HUES48 (cell line): ENCODE measurements at regions not wholly inside any gene's neighbourhood (a gene's known extent, or its start where the extent isn't known, plus 50 kb on each side); places are given as distances from the start of the nearest gene placed in this dataset.

Experiments
- H3K27ac ChIP-seq: one replicate; pipeline ENCODE4 v1.7.0; 2013; ENCODE audit warnings: low read depth, low read length, inconsistent platforms
- H3K27me3 ChIP-seq: 2 replicates; pipeline ENCODE4 v1.6.1; 2013; ENCODE audit warnings: mild to moderate bottlenecking, low read length; ENCODE audit not compliant: control insufficient read depth, insufficient read depth
- H3K36me3 ChIP-seq: 2 replicates; pipeline ENCODE4 v1.6.1; 2013; ENCODE audit warnings: low read length; ENCODE audit not compliant: control insufficient read depth, insufficient read depth
- H3K4me1 ChIP-seq: 2 replicates; pipeline ENCODE4 v1.6.1; 2013; ENCODE audit warnings: mild to moderate bottlenecking, low read length; ENCODE audit not compliant: control insufficient read depth, insufficient read depth
- H3K4me3 ChIP-seq: 2 replicates; pipeline ENCODE4 v1.5.1; 2013; ENCODE audit warnings: mild to moderate bottlenecking, low read depth, low read length
- H3K9ac ChIP-seq: 2 replicates; pipeline ENCODE4 v1.6.1; 2013; ENCODE audit warnings: mild to moderate bottlenecking, low read depth, low read length, moderate library complexity
- H3K9me3 ChIP-seq: 2 replicates; pipeline ENCODE4 v1.6.1; 2013; ENCODE audit warnings: low read length; ENCODE audit not compliant: control insufficient read depth, insufficient read depth

DNA sequence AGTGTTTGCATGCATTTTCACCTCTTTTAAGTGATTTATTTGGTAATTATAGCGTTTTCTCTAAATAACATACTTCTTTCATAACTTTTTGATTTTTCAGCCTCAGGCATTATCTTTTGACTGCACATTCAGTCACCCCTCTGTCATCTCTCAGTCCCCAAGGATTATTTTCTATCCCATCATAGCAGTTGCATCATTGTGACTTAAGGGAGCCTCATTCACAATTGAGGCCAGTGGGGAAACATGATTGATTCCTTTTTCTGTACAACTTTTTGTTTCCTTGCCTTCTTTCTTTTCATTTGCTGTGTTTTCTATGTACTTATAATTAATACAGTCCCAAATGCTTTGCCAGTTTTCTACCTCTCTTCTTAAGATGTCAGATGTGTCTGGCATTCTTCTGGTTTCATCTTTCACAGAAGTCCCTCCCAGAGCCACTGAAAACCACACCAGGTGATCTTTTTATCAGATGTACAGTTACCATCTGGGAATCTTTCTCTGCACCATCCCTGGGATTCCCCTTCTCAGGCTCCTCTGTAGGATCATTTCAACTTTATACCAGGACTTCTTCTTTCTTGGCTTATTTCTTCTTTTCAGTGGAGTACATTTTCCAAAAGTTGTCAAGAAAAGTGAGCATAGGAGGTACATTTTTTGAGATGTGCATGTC, 151.4 kb downstream of the RAP2B start:
- Histone ChIP-seq H3K9me3 (no peaks in the 10 kb centered on the region), H3K36me3 (no peaks in the 10 kb centered on the region), H3K4me3 (no peak overlapping the region), H3K27me3 (no peaks in the 10 kb centered on the region), H3K4me1 (no peaks in the 10 kb centered on the region), H3K9ac (no peak overlapping the region), H3K27ac (no peak overlapping the region)

DNA sequence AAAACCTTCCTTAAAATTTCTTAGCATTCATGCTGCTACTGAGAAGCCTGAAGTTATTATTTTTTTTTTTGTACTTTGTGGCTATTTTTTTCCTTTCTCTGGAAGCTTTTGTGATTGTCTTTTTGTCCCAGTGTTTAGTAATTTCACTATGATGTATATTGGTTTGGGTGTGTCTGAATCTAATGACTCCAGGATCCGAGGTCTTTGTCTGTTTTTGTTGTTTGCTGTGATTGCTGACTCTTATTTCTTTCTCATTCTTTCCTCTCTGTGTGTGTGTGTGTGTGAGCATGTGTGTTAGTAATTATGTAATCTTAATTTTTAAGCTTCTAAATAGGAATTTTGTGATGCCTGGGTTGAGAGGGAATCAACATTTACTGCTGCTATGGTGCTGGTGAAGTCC, 152.0 kb downstream of the RAP2B start:
- Histone ChIP-seq H3K27me3 (no peaks in the 10 kb centered on the region), H3K9ac (no peak overlapping the region), H3K36me3 (no peaks in the 10 kb centered on the region), H3K4me3 (no peak overlapping the region), H3K27ac (no peak overlapping the region), H3K9me3 (no peaks in the 10 kb centered on the region), H3K4me1 (no peaks in the 10 kb centered on the region)

DNA sequence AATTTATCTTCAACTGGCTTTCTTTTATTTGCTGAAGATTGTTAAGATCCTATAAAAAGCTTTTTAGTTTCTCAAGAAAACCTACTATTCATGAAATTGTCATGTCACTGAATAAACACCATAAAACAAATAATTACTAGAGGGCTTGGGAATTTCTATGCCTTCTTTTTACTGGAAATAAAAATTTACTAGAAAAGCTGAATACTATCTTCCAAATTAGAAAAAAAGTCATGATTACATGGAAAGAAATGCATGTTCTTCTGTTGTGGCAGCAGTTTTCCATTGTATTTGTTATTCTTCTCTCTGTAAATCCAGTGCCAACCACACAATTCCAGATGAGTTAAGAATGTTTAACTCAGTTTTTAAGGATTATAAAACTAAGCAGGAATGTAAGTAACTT, 153.8 kb downstream of the RAP2B start:
- Histone ChIP-seq H3K4me3 (no peak overlapping the region), H3K36me3 (no peaks in the 10 kb centered on the region), H3K4me1 (no peaks in the 10 kb centered on the region), H3K9me3 (no peaks in the 10 kb centered on the region), H3K27ac (no peak overlapping the region), H3K9ac (no peak overlapping the region), H3K27me3 (no peaks in the 10 kb centered on the region)

- Histone ChIP-seq H3K9me3 (no peaks in the 10 kb centered on the region), H3K4me1 (no peaks in the 10 kb centered on the region), H3K4me3 (no peak overlapping the region), H3K27ac (no peak overlapping the region), H3K27me3 (no peaks in the 10 kb centered on the region), H3K36me3 (no peaks in the 10 kb centered on the region), H3K9ac (no peak overlapping the region)
Measured at GRCh38 chr3:153319705-153320554, 157.9 kb downstream of the RAP2B start.

DNA sequence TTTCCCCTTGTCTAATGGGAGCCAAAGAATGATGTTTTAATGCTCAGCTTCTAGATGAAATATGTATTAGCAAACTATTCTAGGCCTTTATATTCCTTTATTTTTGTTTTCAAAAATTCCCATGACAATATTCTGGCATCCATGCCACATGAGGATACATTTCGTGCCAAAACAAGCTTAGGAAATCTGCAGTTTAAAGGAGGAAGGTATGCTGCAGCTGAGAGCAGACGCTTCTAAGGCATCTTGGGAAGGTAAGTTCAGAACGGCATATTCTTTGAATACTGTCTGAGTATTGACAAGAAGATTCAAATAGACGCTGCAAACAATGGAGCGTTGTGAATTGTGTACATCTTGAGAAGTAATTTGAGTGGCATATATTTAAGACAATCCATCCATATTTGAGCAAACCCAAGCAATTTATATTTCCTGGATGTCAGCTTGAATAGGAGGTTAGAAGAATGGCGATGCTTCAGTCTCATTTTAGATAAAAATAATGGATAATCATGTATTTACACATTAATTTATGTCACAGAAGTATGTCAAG, 158.6 kb downstream of the RAP2B start:
- H3K27ac ChIP-seq = no peak overlapping the region
- no peak overlapping the region for H3K9ac ChIP-seq
- H3K9me3 ChIP-seq = no peaks in the 10 kb centered on the region
- no peaks in the 10 kb centered on the region for H3K27me3 ChIP-seq
- no peaks in the 10 kb centered on the region for H3K36me3 ChIP-seq
- no peak overlapping the region for H3K4me3 ChIP-seq
- H3K4me1 ChIP-seq = no peaks in the 10 kb centered on the region

DNA sequence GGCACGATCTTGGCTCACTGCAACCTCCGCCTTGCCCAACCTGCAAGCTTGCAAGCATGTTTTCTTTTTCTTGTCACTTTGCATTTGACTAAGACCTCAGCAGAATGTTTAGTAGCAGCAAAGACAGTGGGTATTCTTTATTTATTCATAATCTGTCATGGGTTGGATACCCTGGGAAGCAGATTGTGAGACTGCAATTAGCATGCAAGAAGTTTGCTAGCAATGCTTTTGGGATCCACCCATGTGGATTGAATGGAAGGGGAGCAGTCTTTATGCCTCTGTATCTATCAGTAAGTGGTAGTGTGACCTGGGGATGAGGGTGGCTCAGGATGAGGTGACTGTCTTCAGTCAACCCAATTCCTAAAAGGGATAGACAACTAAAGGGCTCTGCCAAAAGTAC, 166.7 kb downstream of the RAP2B start:
- Histone ChIP-seq H3K9ac (no peak overlapping the region), H3K4me1 (no peaks in the 10 kb centered on the region), H3K36me3 (no peaks in the 10 kb centered on the region), H3K27ac (no peak overlapping the region), H3K27me3 (no peaks in the 10 kb centered on the region), H3K9me3 (no peaks in the 10 kb centered on the region), H3K4me3 (no peak overlapping the region)

GRCh38 chr3:153330901-153331300, 168.9 kb downstream of the RAP2B start:
- H3K4me1 ChIP-seq = no peaks in the 10 kb centered on the region
- H3K27me3 ChIP-seq = no peaks in the 10 kb centered on the region
- no peaks in the 10 kb centered on the region for H3K9me3 ChIP-seq
- H3K4me3 ChIP-seq = no peak overlapping the region
- no peaks in the 10 kb centered on the region for H3K36me3 ChIP-seq
- H3K9ac ChIP-seq = no peak overlapping the region
- no peak overlapping the region for H3K27ac ChIP-seq

GRCh38 chr3:153331676-153332075, 169.7 kb downstream of the RAP2B start:
- no peaks in the 10 kb centered on the region for H3K36me3 ChIP-seq
- H3K27me3 ChIP-seq = no peaks in the 10 kb centered on the region
- H3K4me1 ChIP-seq = no peaks in the 10 kb centered on the region
- H3K27ac ChIP-seq = no peak overlapping the region
- H3K9me3 ChIP-seq = no peaks in the 10 kb centered on the region
- no peak overlapping the region for H3K4me3 ChIP-seq
- H3K9ac ChIP-seq = no peak overlapping the region

- H3K27me3 ChIP-seq = no peaks in the 10 kb centered on the region
- H3K4me1 ChIP-seq = no peaks in the 10 kb centered on the region
- H3K36me3 ChIP-seq = no peaks in the 10 kb centered on the region
- H3K9ac ChIP-seq = no peak overlapping the region
- H3K4me3 ChIP-seq = no peak overlapping the region
- no peak overlapping the region for H3K27ac ChIP-seq
- no peaks in the 10 kb centered on the region for H3K9me3 ChIP-seq
Measured at GRCh38 chr3:153334558-153334957, 172.5 kb downstream of the RAP2B start.

GRCh38 chr3:153337369-153337768, 175.3 kb downstream of the RAP2B start:
- Histone ChIP-seq H3K36me3 (no peaks in the 10 kb centered on the region), H3K4me3 (no peak overlapping the region), H3K9ac (no peak overlapping the region), H3K27ac (no peak overlapping the region), H3K4me1 (no peaks in the 10 kb centered on the region), H3K9me3 (peaks cover 15% of the 10 kb centered on the region; the same call in 1 of the 2 replicates), H3K27me3 (no peaks in the 10 kb centered on the region)

- H3K9me3 ChIP-seq = peaks cover 15% of the 10 kb centered on the region; the same call in 1 of the 2 replicates
- no peak overlapping the region for H3K27ac ChIP-seq
- H3K4me1 ChIP-seq = no peaks in the 10 kb centered on the region
- no peaks in the 10 kb centered on the region for H3K27me3 ChIP-seq
- no peaks in the 10 kb centered on the region for H3K36me3 ChIP-seq
- no peak overlapping the region for H3K9ac ChIP-seq
- no peak overlapping the region for H3K4me3 ChIP-seq
Measured at GRCh38 chr3:153338487-153338886, 176.5 kb downstream of the RAP2B start.
